ENCODE measurements at regions not wholly inside any gene's neighbourhood (a gene's known extent, or its start where the extent isn't known, plus 50 kb on each side); places are given as distances from the start of the nearest gene placed in this dataset.

- Histone ChIP-seq H2AFZ (ENCODE audit: control insufficient read depth, low read length) (no peak overlapping the region), H3K9ac (ENCODE audit: control insufficient read depth, extremely low read depth, insufficient read depth, low read length) (peak overlapping the region; percentile 50), H3K27ac (ENCODE audit: control insufficient read depth, insufficient read depth, low read length) (peak overlapping the region; percentile 86), H3K4me1 (ENCODE audit: control insufficient read depth, extremely low read depth, insufficient read depth, low read length) (peaks cover 58% of the 10 kb centered on the region), H3K4me3 (ENCODE audit: control insufficient read depth in 2 of 3, extremely low read depth in 1 of 3, insufficient read depth in 2 of 3, low read depth in 1 of 3, low read length in 3 of 3) (peak overlapping the region in 1 of 3 experiments; percentile 26), H3K36me3 (ENCODE audit: control insufficient read depth in 2 of 2, extremely low read depth in 1 of 2, insufficient read depth in 2 of 2, low read length in 2 of 2) (no peaks in the 10 kb centered on the region), H3K4me2 (ENCODE audit: control insufficient read depth, extremely low read depth, insufficient read depth, low read depth, low read length) (peak overlapping the region; percentile 39), H3K79me2 (ENCODE audit: control insufficient read depth, insufficient read depth, low read length) (no peaks in the 10 kb centered on the region), H3K27me3 (ENCODE audit: control insufficient read depth, extremely low read depth, insufficient read depth, low read length) (no peaks in the 10 kb centered on the region), H3K9me1 (ENCODE audit: control insufficient read depth, extremely low read depth, insufficient read depth, low read length) (no peaks in the 10 kb centered on the region), H4K20me1 (ENCODE audit: control insufficient read depth, extremely low read depth, insufficient read depth, low read length) (no peaks in the 10 kb centered on the region), H3K9me3 (ENCODE audit: control insufficient read depth, low read depth, low read length) (no peaks in the 10 kb centered on the region)
- TF ChIP-seq EZH2 (IDR thresholded peaks at IDR 0.05; ENCODE audit: low read length), result no peak
- no peak for TF ChIP-seq CTCF (optimal IDR thresholded peaks at IDR 0.05 in 1 of 3, IDR thresholded peaks at IDR 0.05 in 1 of 3, conservative IDR thresholded peaks at IDR 0.05 in 1 of 3; ENCODE audit: extremely low read depth in 1 of 3, insufficient read depth in 2 of 3, low read length in 3 of 3)
- peak; percentile 91 for FAIRE-seq
- dilution Hi-C loops (cut with MboI; ENCODE audit: extremely low pct_ligation_motif_present, low sequenced_read_pairs), result no loop called here
- peak; percentile 90 for DNase-seq (ENCODE audit: low read depth, low spot score)
Measured at GRCh38 chr20:22382742-22383141, 201.6 kb downstream of the FOXA2 start.

- no peak for TF ChIP-seq EZH2 (IDR thresholded peaks at IDR 0.05; ENCODE audit: low read length)
- TF ChIP-seq CTCF (optimal IDR thresholded peaks at IDR 0.05 in 1 of 3, IDR thresholded peaks at IDR 0.05 in 1 of 3, conservative IDR thresholded peaks at IDR 0.05 in 1 of 3; ENCODE audit: extremely low read depth in 1 of 3, insufficient read depth in 2 of 3, low read length in 3 of 3), result no peak
- no peak overlapping the region for H3K9ac ChIP-seq (ENCODE audit: control insufficient read depth, extremely low read depth, insufficient read depth, low read length)
- H3K79me2 ChIP-seq (ENCODE audit: control insufficient read depth, insufficient read depth, low read length), result no peaks in the 10 kb centered on the region
- H3K4me1 ChIP-seq (ENCODE audit: control insufficient read depth, extremely low read depth, insufficient read depth, low read length), result peaks cover 58% of the 10 kb centered on the region
- DNase-seq (ENCODE audit: low read depth, low spot score) (no peak), FAIRE-seq (no peak)
- H2AFZ ChIP-seq (ENCODE audit: control insufficient read depth, low read length), result no peak overlapping the region
- H3K9me3 ChIP-seq (ENCODE audit: control insufficient read depth, low read depth, low read length), result no peaks in the 10 kb centered on the region
- H3K27ac ChIP-seq (ENCODE audit: control insufficient read depth, insufficient read depth, low read length), result peak overlapping the region; percentile 86
- dilution Hi-C loops (cut with MboI; ENCODE audit: extremely low pct_ligation_motif_present, low sequenced_read_pairs), result no loop called here
- H3K9me1 ChIP-seq (ENCODE audit: control insufficient read depth, extremely low read depth, insufficient read depth, low read length), result no peaks in the 10 kb centered on the region
- no peaks in the 10 kb centered on the region for H3K27me3 ChIP-seq (ENCODE audit: control insufficient read depth, extremely low read depth, insufficient read depth, low read length)
- H3K4me2 ChIP-seq (ENCODE audit: control insufficient read depth, extremely low read depth, insufficient read depth, low read depth, low read length), result no peak overlapping the region
- no peak overlapping the region for H3K4me3 ChIP-seq (ENCODE audit: control insufficient read depth in 2 of 3, extremely low read depth in 1 of 3, insufficient read depth in 2 of 3, low read depth in 1 of 3, low read length in 3 of 3)
- no peaks in the 10 kb centered on the region for H4K20me1 ChIP-seq (ENCODE audit: control insufficient read depth, extremely low read depth, insufficient read depth, low read length)
- H3K36me3 ChIP-seq (ENCODE audit: control insufficient read depth in 2 of 2, extremely low read depth in 1 of 2, insufficient read depth in 2 of 2, low read length in 2 of 2), result no peaks in the 10 kb centered on the region
Measured at GRCh38 chr20:22381812-22382416, 202.5 kb downstream of the FOXA2 start.
